ENCODE measurements at regions not wholly inside any gene's neighbourhood (a gene's known extent, or its start where the extent isn't known, plus 50 kb on each side); places are given as distances from the start of the nearest gene placed in this dataset.
"Not testable (repeated sequence)": the region's sequence is repeated elsewhere in the genome, so short reads cannot be mapped to it uniquely, and the experiment has no call there.

GRCh38 chr12:54786081-54786480, 68.2 kb upstream of the MUCL1 start:
- no peak overlapping the region for H3K27ac ChIP-seq (ENCODE audit: low read depth in 2 of 2, low read length in 2 of 2)
- H3K4me3 ChIP-seq (ENCODE audit: low read length in 3 of 3) = no peak overlapping the region
- TF ChIP-seq, protein P1, sequence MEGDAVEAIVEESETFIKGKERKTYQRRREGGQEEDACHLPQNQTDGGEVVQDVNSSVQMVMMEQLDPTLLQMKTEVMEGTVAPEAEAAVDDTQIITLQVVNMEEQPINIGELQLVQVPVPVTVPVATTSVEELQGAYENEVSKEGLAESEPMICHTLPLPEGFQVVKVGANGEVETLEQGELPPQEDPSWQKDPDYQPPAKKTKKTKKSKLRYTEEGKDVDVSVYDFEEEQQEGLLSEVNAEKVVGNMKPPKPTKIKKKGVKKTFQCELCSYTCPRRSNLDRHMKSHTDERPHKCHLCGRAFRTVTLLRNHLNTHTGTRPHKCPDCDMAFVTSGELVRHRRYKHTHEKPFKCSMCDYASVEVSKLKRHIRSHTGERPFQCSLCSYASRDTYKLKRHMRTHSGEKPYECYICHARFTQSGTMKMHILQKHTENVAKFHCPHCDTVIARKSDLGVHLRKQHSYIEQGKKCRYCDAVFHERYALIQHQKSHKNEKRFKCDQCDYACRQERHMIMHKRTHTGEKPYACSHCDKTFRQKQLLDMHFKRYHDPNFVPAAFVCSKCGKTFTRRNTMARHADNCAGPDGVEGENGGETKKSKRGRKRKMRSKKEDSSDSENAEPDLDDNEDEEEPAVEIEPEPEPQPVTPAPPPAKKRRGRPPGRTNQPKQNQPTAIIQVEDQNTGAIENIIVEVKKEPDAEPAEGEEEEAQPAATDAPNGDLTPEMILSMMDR (IDR thresholded peaks at IDR 0.05; ENCODE audit: borderline replicate concordance, extremely low read depth, insufficient read depth) = no peak
- FAIRE-seq (no peak), DNase-seq (no peak)
- H3K27me3 ChIP-seq (ENCODE audit: control insufficient read depth, insufficient read depth, low read length) = no peaks in the 10 kb centered on the region
- H3K9ac ChIP-seq (ENCODE audit: low read length in 3 of 3) = no peak overlapping the region
- H3K9me3 ChIP-seq (ENCODE audit: control insufficient read depth in 2 of 3, insufficient read depth in 1 of 3, low read length in 3 of 3) = peaks cover 0 to 12% (median 3%) of the 10 kb centered on the region in 3 donors
- no peaks in the 10 kb centered on the region for H3K36me3 ChIP-seq (ENCODE audit: control insufficient read depth in 2 of 3, insufficient read depth in 3 of 3, low read length in 3 of 3)
- intact Hi-C loops (cut with DNase I) = no loop called here
- H3K4me1 ChIP-seq (ENCODE audit: control insufficient read depth in 2 of 3, insufficient read depth in 2 of 3, low read depth in 1 of 3, low read length in 3 of 3) = no peaks in the 10 kb centered on the region

DNA sequence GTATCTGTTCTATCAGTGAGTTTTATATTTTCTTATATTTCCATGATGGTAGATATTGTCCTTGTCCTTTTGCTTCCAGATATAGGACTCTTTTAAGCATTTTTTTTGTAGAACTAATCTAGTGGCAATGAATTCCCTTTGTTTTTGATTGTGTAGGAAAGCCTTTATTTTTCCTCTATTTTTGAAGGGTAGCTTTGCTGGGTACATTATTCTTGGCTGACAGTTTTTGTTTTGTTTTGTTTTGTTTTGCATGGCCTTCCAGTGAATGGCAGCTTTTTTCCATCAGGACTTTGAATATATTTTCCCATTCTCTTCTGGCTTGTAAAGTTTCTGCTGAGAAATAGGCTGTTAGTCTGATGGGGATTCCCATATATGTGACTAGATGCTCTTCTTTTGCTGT, 70.2 kb upstream of the MUCL1 start:
- intact Hi-C loops (cut with DNase I) = no loop called here
- DNase-seq = no peak
- Histone ChIP-seq H3K9me3 (ENCODE audit: control insufficient read depth in 2 of 3, insufficient read depth in 1 of 3, low read length in 3 of 3) (peaks cover 0 to 12% (median 3%) of the 10 kb centered on the region in 3 donors), H3K4me1 (ENCODE audit: control insufficient read depth in 2 of 3, insufficient read depth in 2 of 3, low read depth in 1 of 3, low read length in 3 of 3) (no peaks in the 10 kb centered on the region), H3K27ac (ENCODE audit: low read depth in 2 of 2, low read length in 2 of 2) (no peak overlapping the region), H3K27me3 (ENCODE audit: control insufficient read depth, insufficient read depth, low read length) (no peaks in the 10 kb centered on the region), H3K9ac (ENCODE audit: low read length in 3 of 3) (no peak overlapping the region), H3K36me3 (ENCODE audit: control insufficient read depth in 2 of 3, insufficient read depth in 3 of 3, low read length in 3 of 3) (no peaks in the 10 kb centered on the region), H3K4me3 (ENCODE audit: low read length in 3 of 3) (no peak overlapping the region)
- no peak for FAIRE-seq
- TF ChIP-seq, protein P1 (IDR thresholded peaks at IDR 0.05; ENCODE audit: borderline replicate concordance, extremely low read depth, insufficient read depth) = no peak

DNA sequence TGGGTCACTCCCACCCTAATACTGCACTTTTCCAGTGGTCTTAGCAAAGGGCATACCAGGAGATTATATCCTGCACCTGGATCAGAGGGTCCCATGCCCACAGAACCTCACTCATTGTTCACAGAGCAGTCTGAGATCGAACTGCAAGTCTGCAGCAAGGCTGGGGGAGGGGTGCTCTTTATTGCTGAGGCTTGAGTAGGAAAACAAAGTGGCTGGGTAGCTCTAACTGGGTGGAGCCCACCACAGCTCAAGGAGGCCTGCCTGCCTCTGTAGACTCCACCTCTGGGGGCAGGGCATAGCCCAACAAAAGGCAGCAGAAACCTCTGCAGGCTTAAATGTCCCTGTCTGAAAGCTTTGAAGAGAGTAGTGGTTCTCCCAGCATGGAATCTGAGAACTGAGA, 77.3 kb upstream of the MUCL1 start:
- H3K9ac ChIP-seq (ENCODE audit: low read length in 3 of 3); H3K4me1 ChIP-seq (ENCODE audit: control insufficient read depth in 2 of 3, insufficient read depth in 2 of 3, low read depth in 1 of 3, low read length in 3 of 3); H3K9me3 ChIP-seq (ENCODE audit: control insufficient read depth in 2 of 3, insufficient read depth in 1 of 3, low read length in 3 of 3); H3K36me3 ChIP-seq (ENCODE audit: control insufficient read depth in 2 of 3, insufficient read depth in 3 of 3, low read length in 3 of 3); H3K4me3 ChIP-seq (ENCODE audit: low read length in 3 of 3); DNase-seq; intact Hi-C loops (cut with DNase I); FAIRE-seq; H3K27me3 ChIP-seq (ENCODE audit: control insufficient read depth, insufficient read depth, low read length); H3K27ac ChIP-seq (ENCODE audit: low read depth in 2 of 2, low read length in 2 of 2): not testable (repeated sequence)

DNA sequence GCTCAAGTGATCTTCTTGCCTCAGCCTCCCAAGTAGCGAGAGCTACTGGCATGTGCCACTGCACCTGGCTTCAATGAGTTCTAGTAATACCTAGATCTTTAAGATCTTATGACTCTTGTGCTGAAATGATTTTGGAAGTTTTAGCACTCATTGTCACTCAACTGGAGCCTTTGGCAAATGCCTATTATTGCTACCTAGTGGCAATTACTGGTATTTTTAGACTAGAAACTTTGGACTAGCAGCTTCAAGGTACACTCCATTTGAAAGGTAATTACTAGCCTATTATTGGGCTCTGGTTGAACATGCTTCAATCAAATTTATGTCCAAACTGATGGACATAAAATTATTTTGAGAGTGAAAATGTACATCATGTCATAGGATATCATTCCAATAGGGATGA, 80.7 kb upstream of the MUCL1 start:
- TF ChIP-seq, protein P1 (IDR thresholded peaks at IDR 0.05; ENCODE audit: borderline replicate concordance, extremely low read depth, insufficient read depth) = no peak
- Histone ChIP-seq H3K4me1 (ENCODE audit: control insufficient read depth in 2 of 3, insufficient read depth in 2 of 3, low read depth in 1 of 3, low read length in 3 of 3) (no peaks in the 10 kb centered on the region), H3K4me3 (ENCODE audit: low read length in 3 of 3) (no peak overlapping the region), H3K9ac (ENCODE audit: low read length in 3 of 3) (no peak overlapping the region), H3K36me3 (ENCODE audit: control insufficient read depth in 2 of 3, insufficient read depth in 3 of 3, low read length in 3 of 3) (no peaks in the 10 kb centered on the region), H3K27ac (ENCODE audit: low read depth in 2 of 2, low read length in 2 of 2) (no peak overlapping the region), H3K27me3 (ENCODE audit: control insufficient read depth, insufficient read depth, low read length) (no peaks in the 10 kb centered on the region), H3K9me3 (ENCODE audit: control insufficient read depth in 2 of 3, insufficient read depth in 1 of 3, low read length in 3 of 3) (no peaks in the 10 kb centered on the region)
- intact Hi-C loops (cut with DNase I) = no loop called here
- no peak for DNase-seq
- no peak for FAIRE-seq

All from kidney (tissue), 13 donors.